HL-60 (cell line): ENCODE measurements at regions not wholly inside any gene's neighbourhood (a gene's known extent, or its start where the extent isn't known, plus 50 kb on each side); places are given as distances from the start of the nearest gene placed in this dataset.
"Not testable (repeated sequence)": the region's sequence is repeated elsewhere in the genome, so short reads cannot be mapped to it uniquely, and the experiment has no call there.

Source experiments
- DNase-seq, 2 experiments: peaks; one replicate each; pipeline ENCODE4 v3.0.0-alpha.2; 2010 to 2020; ENCODE audit warnings: low read depth in 1 of 2, low spot score in 1 of 2
- H3K27ac ChIP-seq: fragments of 250-450 bp; sonication (Bioruptor Pico); replicated peaks from 2 replicates; pipeline ENCODE4 v1.5.1; 2020; ENCODE audit warnings: mild to moderate bottlenecking, moderate library complexity
- H3K27me3 ChIP-seq: fragments of 250-450 bp; sonication (Bioruptor Pico); 2 replicates; pipeline ENCODE4 v1.5.1; 2021; ENCODE audit warnings: mild to moderate bottlenecking, moderate library complexity; ENCODE audit not compliant: insufficient read depth, poor library complexity, severe bottlenecking
- H3K4me3 ChIP-seq: replicated peaks from 2 replicates; pipeline ENCODE4 v1.5.1; 2011; ENCODE audit warnings: mild to moderate bottlenecking, control low read depth, low read length; ENCODE audit not compliant: insufficient read depth
- CTCF ChIP-seq: IDR thresholded peaks from one replicate; pipeline ENCODE4 v1.5.1; 2011; ENCODE audit warnings: low read length, control low read depth, inconsistent platforms; ENCODE audit not compliant: insufficient read depth
- GABPA ChIP-seq: IDR thresholded peaks from 2 replicates; pipeline ENCODE4 v1.6.1; 2012; ENCODE audit warnings: low read depth
- POLR2AphosphoS5 ChIP-seq: IDR thresholded peaks from 2 replicates; pipeline ENCODE4 v1.6.1; 2012; ENCODE audit warnings: low read depth
- SPI1 ChIP-seq: IDR thresholded peaks from 2 replicates; pipeline ENCODE4 v1.6.1; 2012; ENCODE audit warnings: low read depth, mild to moderate bottlenecking, borderline replicate concordance
- TF ChIP-seq, protein P1 (sequence below): IDR thresholded peaks from 2 replicates; pipeline ENCODE4 v1.6.1; 2012; ENCODE audit warnings: low read depth; ENCODE audit not compliant: insufficient replicate concordance

- Histone ChIP-seq H3K4me3 (no peak overlapping the region), H3K27me3 (no peaks in the 10 kb centered on the region), H3K27ac (no peak overlapping the region)
- no peak for DNase-seq
- TF ChIP-seq GABPA (no peak), SPI1 (no peak), CTCF (no peak), POLR2AphosphoS5 (no peak)
- TF ChIP-seq, protein P1, sequence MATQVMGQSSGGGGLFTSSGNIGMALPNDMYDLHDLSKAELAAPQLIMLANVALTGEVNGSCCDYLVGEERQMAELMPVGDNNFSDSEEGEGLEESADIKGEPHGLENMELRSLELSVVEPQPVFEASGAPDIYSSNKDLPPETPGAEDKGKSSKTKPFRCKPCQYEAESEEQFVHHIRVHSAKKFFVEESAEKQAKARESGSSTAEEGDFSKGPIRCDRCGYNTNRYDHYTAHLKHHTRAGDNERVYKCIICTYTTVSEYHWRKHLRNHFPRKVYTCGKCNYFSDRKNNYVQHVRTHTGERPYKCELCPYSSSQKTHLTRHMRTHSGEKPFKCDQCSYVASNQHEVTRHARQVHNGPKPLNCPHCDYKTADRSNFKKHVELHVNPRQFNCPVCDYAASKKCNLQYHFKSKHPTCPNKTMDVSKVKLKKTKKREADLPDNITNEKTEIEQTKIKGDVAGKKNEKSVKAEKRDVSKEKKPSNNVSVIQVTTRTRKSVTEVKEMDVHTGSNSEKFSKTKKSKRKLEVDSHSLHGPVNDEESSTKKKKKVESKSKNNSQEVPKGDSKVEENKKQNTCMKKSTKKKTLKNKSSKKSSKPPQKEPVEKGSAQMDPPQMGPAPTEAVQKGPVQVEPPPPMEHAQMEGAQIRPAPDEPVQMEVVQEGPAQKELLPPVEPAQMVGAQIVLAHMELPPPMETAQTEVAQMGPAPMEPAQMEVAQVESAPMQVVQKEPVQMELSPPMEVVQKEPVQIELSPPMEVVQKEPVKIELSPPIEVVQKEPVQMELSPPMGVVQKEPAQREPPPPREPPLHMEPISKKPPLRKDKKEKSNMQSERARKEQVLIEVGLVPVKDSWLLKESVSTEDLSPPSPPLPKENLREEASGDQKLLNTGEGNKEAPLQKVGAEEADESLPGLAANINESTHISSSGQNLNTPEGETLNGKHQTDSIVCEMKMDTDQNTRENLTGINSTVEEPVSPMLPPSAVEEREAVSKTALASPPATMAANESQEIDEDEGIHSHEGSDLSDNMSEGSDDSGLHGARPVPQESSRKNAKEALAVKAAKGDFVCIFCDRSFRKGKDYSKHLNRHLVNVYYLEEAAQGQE, result no peak
Observed at GRCh38 chr7:19520392-19520791, 188.4 kb downstream of the POLR1F start.

DNA sequence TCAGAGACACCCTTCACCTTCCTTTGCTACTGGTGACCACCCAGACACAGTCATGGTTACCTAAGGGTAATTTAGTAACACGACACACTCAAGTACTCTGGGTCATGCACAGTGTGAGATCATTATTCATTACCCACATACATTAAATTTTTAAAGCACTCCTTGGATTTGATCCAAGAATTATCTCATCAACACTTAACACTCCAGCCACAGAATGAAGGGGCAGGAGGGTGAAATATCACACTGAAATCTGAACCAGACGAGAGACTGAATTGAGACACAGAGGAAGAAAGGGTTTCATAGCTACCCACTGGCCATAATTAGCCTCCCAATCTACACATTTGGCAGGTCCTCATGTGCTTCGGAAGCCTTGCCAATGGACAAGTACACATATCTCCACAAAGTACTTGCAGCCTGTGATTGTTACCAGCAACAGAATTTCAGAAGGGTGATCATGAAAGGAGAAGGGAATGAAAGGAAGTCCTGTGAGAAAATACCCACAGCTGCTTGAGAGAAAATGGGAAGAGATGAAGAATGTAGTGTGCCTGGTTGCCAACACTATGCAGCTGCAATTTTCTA, 189.3 kb downstream of the POLR1F start:
- DNase-seq, result no peak
- Histone ChIP-seq H3K27me3 (no peaks in the 10 kb centered on the region), H3K27ac (no peak overlapping the region), H3K4me3 (no peak overlapping the region)
- TF ChIP-seq CTCF (no peak), SPI1 (no peak), GABPA (no peak), POLR2AphosphoS5 (no peak)
- TF ChIP-seq, protein P1, result no peak

DNA sequence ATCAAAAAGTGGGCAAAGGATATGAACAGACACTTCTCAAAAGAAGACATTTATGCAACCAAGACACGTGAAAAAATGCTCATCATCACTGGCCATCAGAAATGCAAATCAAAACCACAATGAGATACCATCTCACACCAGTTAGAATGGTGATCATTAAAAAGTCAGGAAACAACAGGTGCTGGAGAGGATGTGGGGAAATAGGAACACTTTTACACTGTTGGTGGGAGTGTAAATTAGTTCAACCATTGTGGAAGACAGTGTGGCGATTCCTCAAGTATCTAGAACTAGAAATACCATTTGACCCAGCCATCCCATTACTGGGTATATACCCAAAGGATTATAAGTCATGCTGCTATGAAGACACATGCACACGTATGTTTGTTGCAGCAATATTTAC, 191.3 kb downstream of the POLR1F start:
- not testable (repeated sequence) for DNase-seq, H3K27me3 ChIP-seq, H3K27ac ChIP-seq, H3K4me3 ChIP-seq

DNA sequence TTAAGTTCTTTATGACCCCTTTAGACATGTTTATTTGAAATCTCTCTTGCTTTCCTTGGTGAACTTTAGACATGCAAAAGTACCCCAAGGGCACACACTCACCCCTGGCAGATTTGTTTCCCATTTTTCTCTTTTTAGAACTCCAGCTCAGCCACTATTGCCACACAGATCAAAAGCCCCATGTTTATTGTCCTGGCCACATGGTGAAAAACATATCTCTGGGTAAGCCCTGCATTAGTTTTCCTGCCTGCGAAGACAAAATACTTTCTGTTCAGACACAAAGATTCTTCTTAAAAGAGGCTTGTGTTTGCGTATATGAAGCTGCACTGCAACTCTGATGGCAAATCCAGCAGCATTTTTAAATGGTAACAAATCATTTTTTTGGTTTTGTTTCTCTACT, 200.0 kb downstream of the POLR1F start:
- DNase-seq, result no peak

More for the DNA sequence above, 200.0 kb downstream of the POLR1F start:
- H3K27ac ChIP-seq, result no peak overlapping the region
- TF ChIP-seq SPI1, result no peak
- no peak for TF ChIP-seq CTCF
- TF ChIP-seq, protein P1, result no peak
- TF ChIP-seq POLR2AphosphoS5, result no peak
- no peak for TF ChIP-seq GABPA
- H3K27me3 ChIP-seq, result no peaks in the 10 kb centered on the region
- no peak overlapping the region for H3K4me3 ChIP-seq
